ENCODE measurements at regions not wholly inside any gene's neighbourhood (a gene's known extent, or its start where the extent isn't known, plus 50 kb on each side); places are given as distances from the start of the nearest gene placed in this dataset.

- TF ChIP-seq EZH2 (IDR thresholded peaks at IDR 0.05; ENCODE audit: insufficient read depth, poor library complexity, severe bottlenecking): no peak
- TF ChIP-seq EZH2phosphoT487 (IDR thresholded peaks at IDR 0.05; ENCODE audit: insufficient read depth, low read depth): no peak
Measured at GRCh38 chr3:27642796-27643195, 79.3 kb downstream of the EOMES start.
